Astrocyte of the cerebellum (primary cell): ENCODE measurements at regions not wholly inside any gene's neighbourhood (a gene's known extent, or its start where the extent isn't known, plus 50 kb on each side); places are given as distances from the start of the nearest gene placed in this dataset.

Experiments
- DNase-seq: peaks from one replicate; pipeline ENCODE4 v3.0.0-alpha.2; 2011; ENCODE audit warnings: low read depth
- H3K4me3 ChIP-seq: 2 replicates; pipeline ENCODE4 v1.5.1; 2011; ENCODE audit warnings: mild to moderate bottlenecking, low read depth, low read length, moderate library complexity
- CTCF ChIP-seq: IDR thresholded peaks from 2 replicates; pipeline ENCODE4 v1.5.1; 2012; ENCODE audit warnings: low read length, low read depth, moderate library complexity, mild to moderate bottlenecking; ENCODE audit errors: missing control alignments
- in situ Hi-C: cut with HindIII; loops from 2 replicates; pipeline ENCODE4 v1.10.0; 2017; ENCODE audit warnings: low sequenced_read_pairs

GRCh38 chr4:126238013-126238412 is 923.3 kb downstream of the FAT4 start:
- in situ Hi-C loops = no loop called here
- DNase-seq = no peak
- H3K4me3 ChIP-seq = no peak overlapping the region
- no peak for TF ChIP-seq CTCF

- no peak for TF ChIP-seq CTCF
Measured at GRCh38 chr4:126241634-126242033, 926.9 kb downstream of the FAT4 start.

GRCh38 chr4:126242679-126243390 is 928.1 kb downstream of the FAT4 start:
- TF ChIP-seq CTCF = no peak
- in situ Hi-C loops = no loop called here
- no peak overlapping the region for H3K4me3 ChIP-seq
- DNase-seq = no peak

More at GRCh38 chr4:126241634-126242033, 926.9 kb downstream of the FAT4 start:
- no peak for DNase-seq
- H3K4me3 ChIP-seq = no peak overlapping the region
- in situ Hi-C loops = no loop called here

- no peak for DNase-seq
- H3K4me3 ChIP-seq = no peak overlapping the region
- in situ Hi-C loops = no loop called here
Measured at GRCh38 chr4:126247409-126247808, 932.7 kb downstream of the FAT4 start.

GRCh38 chr4:126250006-126250405 is 935.3 kb downstream of the FAT4 start:
- DNase-seq = no peak
- no peak for TF ChIP-seq CTCF
- in situ Hi-C loops = no loop called here
- no peak overlapping the region for H3K4me3 ChIP-seq

More at GRCh38 chr4:126247409-126247808, 932.7 kb downstream of the FAT4 start:
- no peak for TF ChIP-seq CTCF

- in situ Hi-C loops = no loop called here
Measured at GRCh38 chr4:126251169-126251568, 936.4 kb downstream of the FAT4 start.

More at GRCh38 chr4:126251169-126251568, 936.4 kb downstream of the FAT4 start:
- no peak overlapping the region for H3K4me3 ChIP-seq
- no peak for TF ChIP-seq CTCF
- no peak for DNase-seq
